GM23338 (cell line): ENCODE measurements at regions not wholly inside any gene's neighbourhood (a gene's known extent, or its start where the extent isn't known, plus 50 kb on each side); places are given as distances from the start of the nearest gene placed in this dataset.

ENCODE experiments used
- ATAC-seq: fragments of 200-7000 bp; cut with Tn5 transposase; 3 replicates; pipeline ENCODE4 v1.9.1; 2020
- DNase-seq: peaks from one replicate; pipeline ENCODE4 v3.0.0-alpha.2; 2015; ENCODE audit warnings: low spot score
- H2AFZ ChIP-seq: fragments of 200-600 bp; sonication (generic); 2 replicates; pipeline ENCODE4 v1.8.0; 2016; ENCODE audit warnings: antibody characterized with exemption, mild to moderate bottlenecking, moderate library complexity
- H3F3A ChIP-seq: fragments of 200-600 bp; sonication (generic); replicated peaks from 2 replicates; pipeline ENCODE4 v1.8.0; 2017; ENCODE audit warnings: antibody characterized with exemption, mixed run types, low read depth
- H3K27ac ChIP-seq: fragments of 200-600 bp; sonication (generic); 2 replicates; pipeline ENCODE4 v1.6.1; 2016; ENCODE audit warnings: low read depth
- H3K27me3 ChIP-seq: fragments of 200-600 bp; sonication (generic); 2 replicates; pipeline ENCODE4 v1.8.0; 2016; ENCODE audit warnings: mild to moderate bottlenecking, mixed run types, moderate library complexity; ENCODE audit not compliant: insufficient read depth
- H3K36me3 ChIP-seq: fragments of 200-600 bp; sonication (generic); 2 replicates; pipeline ENCODE4 v1.8.0; 2016; ENCODE audit warnings: mild to moderate bottlenecking; ENCODE audit not compliant: insufficient read depth
- H3K4me1 ChIP-seq: fragments of 200-600 bp; sonication (generic); 2 replicates; pipeline ENCODE4 v1.8.0; 2016; ENCODE audit warnings: mild to moderate bottlenecking, moderate library complexity; ENCODE audit not compliant: insufficient read depth
- H3K4me2 ChIP-seq: fragments of 200-600 bp; sonication (generic); 2 replicates; pipeline ENCODE4 v1.7.1; 2017; ENCODE audit warnings: mixed run types
- H3K4me3 ChIP-seq: fragments of 200-600 bp; sonication (generic); 2 replicates; pipeline ENCODE4 v1.6.1; 2016; ENCODE audit warnings: mixed run types
- H3K79me2 ChIP-seq: fragments of 200-600 bp; sonication (generic); replicated peaks from 2 replicates; pipeline ENCODE4 v1.8.0; 2017; ENCODE audit warnings: mild to moderate bottlenecking; ENCODE audit not compliant: insufficient read depth
- H3K9me2 ChIP-seq: fragments of 200-600 bp; sonication (generic); 2 replicates; pipeline ENCODE4 v1.8.0; 2017; ENCODE audit not compliant: insufficient read depth
- H4K20me1 ChIP-seq: fragments of 200-600 bp; sonication (generic); replicated peaks from 2 replicates; pipeline ENCODE4 v1.8.0; 2017; ENCODE audit warnings: mild to moderate bottlenecking; ENCODE audit not compliant: insufficient read depth
- H3K27ac Mint-ChIP-seq: 2 replicates; pipeline ENCODE4 v1.8.0; 2020; ENCODE audit warnings: inconsistent platforms, mild to moderate bottlenecking, moderate library complexity, mixed read lengths
- H3K27me3 Mint-ChIP-seq: 3 replicates; pipeline ENCODE4 v1.8.0; 2022; ENCODE audit warnings: low read depth, mild to moderate bottlenecking, moderate library complexity, mixed read lengths, inconsistent platforms; ENCODE audit not compliant: insufficient read depth, poor library complexity
- H3K36me3 Mint-ChIP-seq: 3 replicates; pipeline ENCODE4 v1.8.0; 2021; ENCODE audit warnings: low read depth, mild to moderate bottlenecking, inconsistent platforms, moderate library complexity, mixed read lengths
- H3K4me1 Mint-ChIP-seq: 3 replicates; pipeline ENCODE4 v1.8.0; 2020; ENCODE audit warnings: mild to moderate bottlenecking, inconsistent platforms, mixed read lengths
- H3K4me3 Mint-ChIP-seq: 3 replicates; pipeline ENCODE4 v1.8.0; 2021; ENCODE audit warnings: moderate library complexity, mild to moderate bottlenecking, inconsistent platforms, mixed read lengths
- H3K9me3 Mint-ChIP-seq: 3 replicates; pipeline ENCODE4 v1.8.0; 2020; ENCODE audit warnings: moderate library complexity, mild to moderate bottlenecking, inconsistent platforms, mixed read lengths
- CREB1 ChIP-seq: fragments of 250-450 bp; sonication (Bioruptor Pico); IDR thresholded peaks from 2 replicates; pipeline ENCODE4 v1.5.0; 2020; ENCODE audit warnings: low read depth, mild to moderate bottlenecking, moderate library complexity
- CTCF ChIP-seq, 2 experiments: fragments of 200-600 bp in 1 of 2; sonication (generic) in 1 of 2; conservative IDR thresholded peaks; 2 replicates each; pipeline versions ENCODE4 v1.5.1 to v1.6.1; 2016 to 2017; ENCODE audit warnings: antibody characterized with exemption in 2 of 2, low read depth in 2 of 2, mild to moderate bottlenecking in 2 of 2, moderate library complexity in 1 of 2
- EZH2 ChIP-seq: fragments of 200-600 bp; sonication (generic); IDR thresholded peaks from one replicate; pipeline ENCODE4 v1.8.0; 2017; ENCODE audit warnings: antibody characterized with exemption, mild to moderate bottlenecking, low read depth; ENCODE audit not compliant: unreplicated experiment
- JUNB ChIP-seq: IDR thresholded peaks from one replicate; pipeline ENCODE4 v1.6.1; 2016; ENCODE audit warnings: antibody characterized with exemption; ENCODE audit not compliant: unreplicated experiment
- POLR2AphosphoS5 ChIP-seq: IDR thresholded peaks from 2 replicates; pipeline ENCODE4 v1.6.1; 2016; ENCODE audit warnings: antibody characterized with exemption, low read depth
- REST ChIP-seq: IDR thresholded peaks from one replicate; pipeline ENCODE4 v1.6.1; 2018; ENCODE audit warnings: antibody characterized with exemption; ENCODE audit not compliant: unreplicated experiment
- ZNF462 ChIP-seq: fragments of 250-450 bp; sonication (Bioruptor Pico); IDR thresholded peaks from 2 replicates; pipeline ENCODE4 v1.5.0; 2020; ENCODE audit warnings: mild to moderate bottlenecking, moderate library complexity

- TF ChIP-seq ZNF462 (CRISPR knock-in tag) (no peak), EZH2 (no peak), JUNB (no peak), POLR2AphosphoS5 (no peak)
Measured at GRCh38 chr2:8300905-8301304, 381.0 kb upstream of the ID2 start (continued).

- no peak overlapping the region for H3K4me2 ChIP-seq
- no peak for ATAC-seq
- Mint-ChIP-seq H3K27me3 (peaks cover 17% of the 10 kb centered on the region), H3K36me3 (peaks cover 5% of the 10 kb centered on the region; the same call in 1 of the 3 replicates), H3K4me1 (peaks cover 5% of the 10 kb centered on the region; the same call in 1 of the 3 replicates), H3K4me3 (no peak overlapping the region), H3K27ac (no peak overlapping the region), H3K9me3 (no peaks in the 10 kb centered on the region; the same call in 2 of the 3 replicates)
- no peak overlapping the region for H2AFZ ChIP-seq
- H3K27me3 ChIP-seq = no peaks in the 10 kb centered on the region
- no peaks in the 10 kb centered on the region for H3K79me2 ChIP-seq
- H3K27ac ChIP-seq = no peak overlapping the region
- H3K4me1 ChIP-seq = 0 out of 2 replicates have a peak, but pooled peaks cover 3% of the 10 kb centered on the region
- no peaks in the 10 kb centered on the region for H3F3A ChIP-seq
- TF ChIP-seq CREB1 (no peak), REST (no peak), CTCF (conservative IDR thresholded peaks at IDR 0.05; ENCODE audit: low read depth in 2 of 2) (no peak)
- DNase-seq = no peak
- peaks cover 28% of the 10 kb centered on the region for H3K9me2 ChIP-seq
- no peaks in the 10 kb centered on the region for H3K36me3 ChIP-seq
- no peak overlapping the region for H3K4me3 ChIP-seq
- H4K20me1 ChIP-seq = no peaks in the 10 kb centered on the region
Measured at GRCh38 chr2:8303322-8303832, 378.5 kb upstream of the ID2 start.
